AG09309 (cell line): ENCODE measurements at regions not wholly inside any gene's neighbourhood (a gene's known extent, or its start where the extent isn't known, plus 50 kb on each side); places are given as distances from the start of the nearest gene placed in this dataset.

Experiments used
- DNase-seq: peaks from one replicate; pipeline ENCODE4 v3.0.0-alpha.2; 2010; ENCODE audit warnings: low read depth
- H3K4me3 ChIP-seq: 2 replicates; pipeline ENCODE4 v1.5.1; 2011; ENCODE audit warnings: mild to moderate bottlenecking, low read depth, low read length, moderate library complexity; ENCODE audit not compliant: control insufficient read depth
- TF ChIP-seq, protein P1 (sequence below): IDR thresholded peaks from 2 replicates; pipeline ENCODE4 v1.5.1; 2011; ENCODE audit warnings: mild to moderate bottlenecking, low read depth, low read length, inconsistent platforms; ENCODE audit not compliant: insufficient read depth, control insufficient read depth; ENCODE audit errors: missing control alignments

DNA sequence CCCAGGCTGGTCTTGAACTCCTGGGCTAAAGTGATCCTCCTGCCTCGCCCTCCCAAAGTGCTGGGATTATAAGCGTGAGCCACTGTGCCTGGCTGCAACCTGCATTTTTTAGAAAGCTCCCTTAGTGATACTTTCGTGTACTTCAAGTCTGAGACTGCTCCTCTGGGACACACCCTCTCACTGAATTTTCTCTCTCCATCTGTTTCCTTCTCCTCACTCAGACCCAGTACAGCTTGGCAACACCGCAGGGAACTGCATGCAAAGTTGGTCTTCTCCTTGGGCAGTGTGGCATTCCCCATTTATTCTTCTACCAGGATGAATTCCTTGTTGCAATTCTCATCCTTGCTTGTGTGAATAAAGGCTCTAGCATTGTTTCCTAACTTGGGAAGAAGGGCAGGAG, 175.9 kb downstream of the LPIN1 start:
- TF ChIP-seq, protein P1, sequence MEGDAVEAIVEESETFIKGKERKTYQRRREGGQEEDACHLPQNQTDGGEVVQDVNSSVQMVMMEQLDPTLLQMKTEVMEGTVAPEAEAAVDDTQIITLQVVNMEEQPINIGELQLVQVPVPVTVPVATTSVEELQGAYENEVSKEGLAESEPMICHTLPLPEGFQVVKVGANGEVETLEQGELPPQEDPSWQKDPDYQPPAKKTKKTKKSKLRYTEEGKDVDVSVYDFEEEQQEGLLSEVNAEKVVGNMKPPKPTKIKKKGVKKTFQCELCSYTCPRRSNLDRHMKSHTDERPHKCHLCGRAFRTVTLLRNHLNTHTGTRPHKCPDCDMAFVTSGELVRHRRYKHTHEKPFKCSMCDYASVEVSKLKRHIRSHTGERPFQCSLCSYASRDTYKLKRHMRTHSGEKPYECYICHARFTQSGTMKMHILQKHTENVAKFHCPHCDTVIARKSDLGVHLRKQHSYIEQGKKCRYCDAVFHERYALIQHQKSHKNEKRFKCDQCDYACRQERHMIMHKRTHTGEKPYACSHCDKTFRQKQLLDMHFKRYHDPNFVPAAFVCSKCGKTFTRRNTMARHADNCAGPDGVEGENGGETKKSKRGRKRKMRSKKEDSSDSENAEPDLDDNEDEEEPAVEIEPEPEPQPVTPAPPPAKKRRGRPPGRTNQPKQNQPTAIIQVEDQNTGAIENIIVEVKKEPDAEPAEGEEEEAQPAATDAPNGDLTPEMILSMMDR, result no peak
- DNase-seq, result no peak
- H3K4me3 ChIP-seq, result no peak overlapping the region

DNA sequence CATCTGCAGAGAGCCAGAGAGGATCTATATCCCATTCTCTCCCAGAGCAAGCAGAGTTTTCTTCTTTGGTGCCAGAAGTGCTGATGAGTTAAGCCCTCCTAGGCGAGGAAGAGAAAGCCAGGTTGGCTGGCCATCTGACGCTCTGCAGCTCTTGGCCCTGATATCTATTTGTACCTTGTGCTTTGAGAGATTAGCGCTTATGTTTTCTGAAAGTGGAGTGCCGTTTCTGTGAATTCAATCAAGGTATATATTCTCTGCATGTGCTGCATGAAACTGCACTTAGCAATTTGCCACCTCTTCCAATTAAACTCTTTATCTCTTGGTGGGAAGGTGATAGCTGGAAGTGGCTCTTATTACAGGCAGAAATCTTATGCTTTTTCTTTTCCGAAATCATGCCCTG, 177.5 kb downstream of the LPIN1 start:
- no peak overlapping the region for H3K4me3 ChIP-seq
- TF ChIP-seq, protein P1, result no peak
- DNase-seq, result no peak

DNA sequence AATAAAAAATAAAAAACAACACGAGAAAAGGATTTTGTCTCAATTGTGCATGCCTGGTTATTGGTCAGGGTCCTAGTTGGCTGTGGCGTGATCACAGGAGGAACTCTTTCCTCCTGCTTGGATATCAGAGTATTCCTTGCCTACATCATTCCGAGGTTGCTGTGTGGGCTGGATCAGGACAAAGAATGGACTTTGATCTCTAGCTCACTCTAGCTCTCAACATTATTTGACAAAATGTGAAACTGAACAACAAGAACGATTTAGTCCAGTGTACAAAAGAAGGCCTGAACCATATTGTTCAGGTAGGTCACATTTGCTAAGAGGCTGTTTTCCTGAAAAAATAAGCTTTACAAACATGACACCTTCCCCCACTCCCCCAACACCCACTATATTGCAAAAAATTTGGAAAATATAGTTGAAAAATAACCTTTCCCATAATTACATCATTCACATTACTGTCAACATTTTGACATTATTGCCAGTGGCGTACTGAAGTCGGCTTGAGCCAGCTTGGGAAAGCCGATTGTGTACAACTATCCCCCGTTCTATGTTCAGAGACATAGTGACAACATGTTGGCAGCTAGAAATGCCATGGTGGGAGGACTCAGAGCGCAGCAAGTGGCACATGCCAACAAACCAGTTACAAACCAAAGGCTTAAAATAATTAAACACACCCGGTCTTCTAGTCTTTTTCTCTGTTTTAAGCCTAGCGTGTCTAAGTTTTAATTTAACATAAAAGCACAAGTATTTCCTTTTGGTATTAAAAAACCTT, 179.0 kb downstream of the LPIN1 start:
- TF ChIP-seq, protein P1, result no peak
- DNase-seq, result no peak
- H3K4me3 ChIP-seq, result no peak overlapping the region

DNA sequence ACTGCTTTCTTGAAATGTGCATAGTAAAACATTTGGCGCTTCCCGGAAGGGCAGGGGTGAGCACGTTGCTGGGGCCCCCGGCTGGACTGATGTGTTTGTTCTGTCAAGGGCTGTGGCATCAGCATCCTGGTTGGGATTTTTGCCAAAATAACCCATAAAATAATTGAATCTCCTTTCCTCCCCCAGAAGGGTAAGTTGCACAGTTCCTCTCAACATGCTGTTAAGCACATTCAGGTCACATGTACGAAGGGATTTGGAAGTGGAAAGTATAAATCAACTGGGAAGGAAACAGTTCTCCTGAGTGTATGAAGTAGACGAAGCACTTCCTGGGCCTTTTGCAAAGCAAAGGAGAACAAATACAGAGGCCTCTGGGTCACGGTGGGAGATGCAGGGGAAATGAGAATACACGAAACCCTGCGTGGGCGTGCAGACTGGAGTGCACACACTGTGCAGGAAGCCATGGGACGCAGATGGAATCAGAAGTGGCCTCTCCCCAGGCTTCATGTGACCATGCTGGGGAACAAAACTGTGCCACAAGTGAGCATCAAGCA, 183.9 kb downstream of the LPIN1 start:
- TF ChIP-seq, protein P1, result no peak

DNA sequence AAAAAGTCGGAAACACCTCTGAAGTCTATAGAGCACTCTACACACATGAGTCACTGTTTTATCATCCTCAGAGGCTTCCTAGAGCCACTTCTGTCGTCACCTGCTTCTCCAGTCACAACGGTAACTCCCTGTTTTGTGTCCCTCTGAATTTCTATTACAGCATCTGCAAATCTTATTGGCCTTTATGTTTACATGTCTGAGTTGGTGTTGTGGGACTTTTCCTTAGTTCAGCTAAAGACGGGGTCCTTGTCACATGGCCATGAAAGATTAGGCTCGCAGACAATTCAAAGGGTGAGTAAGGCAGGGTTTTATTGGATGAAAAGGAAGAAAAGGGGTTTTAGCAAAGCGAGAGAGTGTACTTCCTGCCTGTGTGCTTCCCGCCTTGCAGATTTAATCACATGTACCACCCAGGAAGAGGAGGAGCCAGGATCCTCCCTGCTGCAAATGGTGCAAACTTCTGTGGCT, 185.6 kb downstream of the LPIN1 start:
- no peak overlapping the region for H3K4me3 ChIP-seq
- no peak for DNase-seq
- TF ChIP-seq, protein P1, result no peak

More for the DNA sequence above, 183.9 kb downstream of the LPIN1 start:
- no peak for DNase-seq
- H3K4me3 ChIP-seq, result no peak overlapping the region

DNA sequence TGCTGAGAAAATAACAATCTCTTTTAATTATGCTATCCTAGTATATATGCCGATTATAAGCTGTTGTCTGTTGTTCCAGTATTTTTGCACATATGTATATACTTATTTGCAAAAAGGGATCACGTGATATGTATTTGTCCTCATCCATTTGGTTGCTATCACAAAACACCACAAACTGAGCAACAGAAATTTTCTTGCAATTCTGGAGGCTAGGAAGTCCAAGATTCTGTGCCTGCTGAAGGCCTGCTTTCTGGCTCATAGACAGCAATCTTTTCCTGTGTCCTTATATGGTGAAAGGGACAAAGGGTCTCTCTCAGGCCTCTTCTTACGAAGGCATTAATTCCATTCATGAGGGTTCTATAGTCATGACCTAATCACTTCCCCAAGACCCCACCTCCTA, 186.5 kb downstream of the LPIN1 start:
- no peak for DNase-seq
- TF ChIP-seq, protein P1, result no peak
- H3K4me3 ChIP-seq, result no peak overlapping the region
